Activated T-helper 1 cell treated with Interleukin-2 at 50 U/mL for 16 hours (primary cell): ENCODE measurements at regions not wholly inside any gene's neighbourhood (a gene's known extent, or its start where the extent isn't known, plus 50 kb on each side); places are given as distances from the start of the nearest gene placed in this dataset.
A peak's percentile ranks its signal among the peaks of the same experiment; 100 is the strongest.

Experiments
- DNase-seq: peaks from one replicate; pipeline ENCODE4 v3.0.0-alpha.2; 2020; ENCODE audit warnings: low read depth

- DNase-seq = no peak
These were observed 70.5 kb downstream of the FAM217A start for GRCh38 chr6:4008324-4009047.

- DNase-seq = no peak
These were observed 69.5 kb downstream of the FAM217A start for GRCh38 chr6:4009486-4009885.

GRCh38 chr6:4010048-4010447, 68.9 kb downstream of the FAM217A start:
- no peak for DNase-seq

- no peak for DNase-seq
These were observed 68.2 kb downstream of the FAM217A start for GRCh38 chr6:4010689-4011090.

- DNase-seq = no peak
These were observed 66.1 kb downstream of the FAM217A start for GRCh38 chr6:4012826-4013225.

GRCh38 chr6:4017058-4017739, 61.7 kb downstream of the FAM217A start:
- DNase-seq = no peak

GRCh38 chr6:4017834-4018170, 61.1 kb downstream of the FAM217A start:
- no peak for DNase-seq

GRCh38 chr6:4018171-4018923, 60.6 kb downstream of the FAM217A start:
- DNase-seq = peak; percentile 92
